ENCODE measurements at regions not wholly inside any gene's neighbourhood (a gene's known extent, or its start where the extent isn't known, plus 50 kb on each side); places are given as distances from the start of the nearest gene placed in this dataset.
"Not testable (repeated sequence)": the region's sequence is repeated elsewhere in the genome, so short reads cannot be mapped to it uniquely, and the experiment has no call there.

DNA sequence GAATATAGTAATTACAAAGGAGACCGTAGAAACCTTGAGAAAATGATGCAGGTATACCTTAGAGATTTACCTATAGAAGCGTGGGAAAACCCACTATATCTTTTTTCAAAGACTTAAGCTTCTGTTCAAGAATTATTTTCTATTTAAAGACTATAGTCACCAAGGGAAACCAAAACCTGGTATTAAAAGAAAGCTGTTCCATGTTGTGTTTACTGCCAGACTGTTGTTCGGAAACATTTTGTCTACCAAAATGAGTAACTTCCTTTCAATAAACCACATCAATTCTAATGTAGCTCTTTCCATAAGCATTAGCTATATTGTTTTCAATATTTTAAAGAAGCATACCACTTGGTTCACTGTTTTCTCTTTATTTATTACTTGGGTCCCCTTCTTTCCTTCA is 182.9 kb upstream of the SLITRK6 start:
- H3K27ac ChIP-seq: no peak overlapping the region
- 93 to 94% methylated on average over 3 of the region's 3 CpGs for WGBS, 2 donors
- intact Hi-C loops (cut with DNase I): no loop called here

DNA sequence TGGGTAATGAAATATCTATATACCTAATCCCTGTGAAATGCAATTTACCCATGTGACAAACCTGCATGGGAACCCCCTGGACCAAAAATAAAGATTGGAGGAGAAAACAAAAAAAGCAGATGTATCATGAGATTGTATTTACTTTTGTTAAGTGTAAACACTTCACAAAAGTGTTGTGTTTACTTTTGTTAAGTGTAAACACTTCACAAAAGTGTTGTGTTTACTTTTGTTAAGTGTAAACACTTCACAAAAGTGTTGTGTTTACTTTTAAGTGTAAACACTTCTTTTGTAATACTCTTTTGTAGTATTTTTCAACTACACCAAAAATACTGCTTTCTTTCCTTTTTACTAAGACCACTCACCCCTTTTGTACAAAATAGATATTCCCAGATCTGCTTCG is 181.2 kb upstream of the SLITRK6 start:
- H3K27ac ChIP-seq; H3K4me1 ChIP-seq; H3K9me3 ChIP-seq; H3K36me3 ChIP-seq; H3K27me3 ChIP-seq; intact Hi-C loops (cut with DNase I); DNase-seq; H3K4me3 ChIP-seq (replicated peaks in 1 of 3): not testable (repeated sequence)
- WGBS, 2 donors: 96 to 98% methylated on average over 1 of the region's 1 CpG

More for the DNA sequence above, 182.9 kb upstream of the SLITRK6 start:
- H3K9me3 ChIP-seq: no peaks in the 10 kb centered on the region
- no peaks in the 10 kb centered on the region for H3K36me3 ChIP-seq
- H3K4me1 ChIP-seq: no peaks in the 10 kb centered on the region
- no peak for DNase-seq
- no peak overlapping the region for H3K4me3 ChIP-seq (replicated peaks in 1 of 3)
- TF ChIP-seq POLR2A (IDR thresholded peaks at IDR 0.05): no peak
- TF ChIP-seq, protein P1, sequence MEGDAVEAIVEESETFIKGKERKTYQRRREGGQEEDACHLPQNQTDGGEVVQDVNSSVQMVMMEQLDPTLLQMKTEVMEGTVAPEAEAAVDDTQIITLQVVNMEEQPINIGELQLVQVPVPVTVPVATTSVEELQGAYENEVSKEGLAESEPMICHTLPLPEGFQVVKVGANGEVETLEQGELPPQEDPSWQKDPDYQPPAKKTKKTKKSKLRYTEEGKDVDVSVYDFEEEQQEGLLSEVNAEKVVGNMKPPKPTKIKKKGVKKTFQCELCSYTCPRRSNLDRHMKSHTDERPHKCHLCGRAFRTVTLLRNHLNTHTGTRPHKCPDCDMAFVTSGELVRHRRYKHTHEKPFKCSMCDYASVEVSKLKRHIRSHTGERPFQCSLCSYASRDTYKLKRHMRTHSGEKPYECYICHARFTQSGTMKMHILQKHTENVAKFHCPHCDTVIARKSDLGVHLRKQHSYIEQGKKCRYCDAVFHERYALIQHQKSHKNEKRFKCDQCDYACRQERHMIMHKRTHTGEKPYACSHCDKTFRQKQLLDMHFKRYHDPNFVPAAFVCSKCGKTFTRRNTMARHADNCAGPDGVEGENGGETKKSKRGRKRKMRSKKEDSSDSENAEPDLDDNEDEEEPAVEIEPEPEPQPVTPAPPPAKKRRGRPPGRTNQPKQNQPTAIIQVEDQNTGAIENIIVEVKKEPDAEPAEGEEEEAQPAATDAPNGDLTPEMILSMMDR (IDR thresholded peaks at IDR 0.05): no peak
- no peaks in the 10 kb centered on the region for H3K27me3 ChIP-seq

DNA sequence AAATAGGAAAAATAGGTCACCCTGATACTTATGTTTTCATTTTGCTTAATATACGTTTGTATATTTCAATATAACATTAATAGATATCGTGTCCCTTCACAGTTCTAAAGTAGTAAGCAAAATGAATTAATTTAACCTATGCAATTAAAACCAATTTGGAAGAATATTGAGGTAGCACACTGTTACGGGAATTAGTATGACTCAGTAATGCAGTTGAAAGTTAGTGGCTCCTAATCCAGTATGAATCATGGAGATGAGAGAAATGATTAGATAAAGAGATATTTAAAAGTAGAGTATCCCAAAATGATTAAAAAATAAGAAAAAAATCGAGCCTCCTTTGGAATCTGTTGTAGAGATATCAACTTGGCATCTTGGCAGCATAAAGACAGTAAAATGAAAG is 177.0 kb upstream of the SLITRK6 start:
- Histone ChIP-seq H3K36me3 (no peaks in the 10 kb centered on the region), H3K9me3 (no peaks in the 10 kb centered on the region), H3K4me3 (replicated peaks in 1 of 3) (no peak overlapping the region), H3K4me1 (no peaks in the 10 kb centered on the region), H3K27ac (no peak overlapping the region), H3K27me3 (no peaks in the 10 kb centered on the region)
- 73 to 77% methylated on average over 4 of the region's 4 CpGs for WGBS, 2 donors
- TF ChIP-seq, protein P1 (IDR thresholded peaks at IDR 0.05): no peak
- no peak for TF ChIP-seq POLR2A (IDR thresholded peaks at IDR 0.05)
- intact Hi-C loops (cut with DNase I): no loop called here
- no peak for DNase-seq

- 86% methylated on average over 4 of the region's 4 CpGs for WGBS, 2 donors
- Histone ChIP-seq H3K4me3 (replicated peaks in 1 of 3) (no peak overlapping the region), H3K27ac (no peak overlapping the region), H3K27me3 (no peaks in the 10 kb centered on the region), H3K9me3 (no peaks in the 10 kb centered on the region), H3K4me1 (no peaks in the 10 kb centered on the region), H3K36me3 (no peaks in the 10 kb centered on the region)
- no peak for TF ChIP-seq POLR2A (IDR thresholded peaks at IDR 0.05)
- TF ChIP-seq, protein P1 (IDR thresholded peaks at IDR 0.05): no peak
- DNase-seq: no peak
- intact Hi-C loops (cut with DNase I): no loop called here
Measured at GRCh38 chr13:85974608-85975366, 175.6 kb upstream of the SLITRK6 start.

DNA sequence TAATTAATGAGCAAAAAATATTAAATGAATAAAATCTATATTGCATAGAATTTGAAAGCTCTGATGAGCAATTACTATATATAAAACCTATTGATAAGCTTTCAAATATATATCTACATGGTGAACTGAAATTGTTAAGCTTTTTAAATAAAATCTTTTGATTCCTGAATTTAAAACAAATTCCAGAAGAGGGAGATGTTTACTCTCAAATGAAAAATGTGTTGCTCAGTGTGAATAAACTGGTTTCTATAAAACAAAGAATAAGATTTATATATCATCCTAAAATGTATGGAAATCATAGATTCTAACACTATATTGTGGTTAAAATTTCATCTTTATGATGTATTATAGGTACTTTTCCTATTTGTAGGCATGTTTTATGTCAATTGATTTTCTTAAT is 171.5 kb upstream of the SLITRK6 start:
- no peaks in the 10 kb centered on the region for H3K4me1 ChIP-seq
- no peak overlapping the region for H3K4me3 ChIP-seq (replicated peaks in 1 of 3)
- no peaks in the 10 kb centered on the region for H3K9me3 ChIP-seq
- no peak for DNase-seq
- intact Hi-C loops (cut with DNase I): no loop called here
- no peak for TF ChIP-seq POLR2A (IDR thresholded peaks at IDR 0.05)
- TF ChIP-seq, protein P1 (IDR thresholded peaks at IDR 0.05): peak in 1 of 6 experiments; percentile 9
- no peaks in the 10 kb centered on the region for H3K27me3 ChIP-seq
- no peak overlapping the region for H3K27ac ChIP-seq
- H3K36me3 ChIP-seq: no peaks in the 10 kb centered on the region

All from thyroid gland (tissue), 4 donors.